ENCODE measurements at regions not wholly inside any gene's neighbourhood (a gene's known extent, or its start where the extent isn't known, plus 50 kb on each side); places are given as distances from the start of the nearest gene placed in this dataset.

DNA sequence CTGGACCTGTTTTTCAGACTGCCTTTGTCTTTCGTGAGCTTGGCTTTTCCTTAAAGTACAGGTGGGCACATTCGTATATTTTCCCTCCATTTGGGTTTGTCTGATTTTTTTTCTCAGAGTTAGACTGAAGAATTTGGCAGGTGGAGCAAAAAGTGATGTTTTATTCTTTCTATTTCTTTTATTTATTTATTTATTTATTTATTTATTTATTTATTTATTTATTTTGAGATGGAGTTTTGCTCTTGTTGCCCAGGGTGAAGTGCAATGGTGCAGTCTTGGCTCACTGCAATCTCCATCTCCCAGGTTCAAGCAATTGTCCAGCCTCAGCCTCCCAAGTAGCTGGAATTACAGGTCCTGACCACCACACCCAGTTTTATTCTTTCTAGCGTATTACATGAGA lies 1805.1 kb upstream of the WWC1 start:
- TF ChIP-seq, protein P1, sequence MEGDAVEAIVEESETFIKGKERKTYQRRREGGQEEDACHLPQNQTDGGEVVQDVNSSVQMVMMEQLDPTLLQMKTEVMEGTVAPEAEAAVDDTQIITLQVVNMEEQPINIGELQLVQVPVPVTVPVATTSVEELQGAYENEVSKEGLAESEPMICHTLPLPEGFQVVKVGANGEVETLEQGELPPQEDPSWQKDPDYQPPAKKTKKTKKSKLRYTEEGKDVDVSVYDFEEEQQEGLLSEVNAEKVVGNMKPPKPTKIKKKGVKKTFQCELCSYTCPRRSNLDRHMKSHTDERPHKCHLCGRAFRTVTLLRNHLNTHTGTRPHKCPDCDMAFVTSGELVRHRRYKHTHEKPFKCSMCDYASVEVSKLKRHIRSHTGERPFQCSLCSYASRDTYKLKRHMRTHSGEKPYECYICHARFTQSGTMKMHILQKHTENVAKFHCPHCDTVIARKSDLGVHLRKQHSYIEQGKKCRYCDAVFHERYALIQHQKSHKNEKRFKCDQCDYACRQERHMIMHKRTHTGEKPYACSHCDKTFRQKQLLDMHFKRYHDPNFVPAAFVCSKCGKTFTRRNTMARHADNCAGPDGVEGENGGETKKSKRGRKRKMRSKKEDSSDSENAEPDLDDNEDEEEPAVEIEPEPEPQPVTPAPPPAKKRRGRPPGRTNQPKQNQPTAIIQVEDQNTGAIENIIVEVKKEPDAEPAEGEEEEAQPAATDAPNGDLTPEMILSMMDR (IDR thresholded peaks at IDR 0.05): no peak
- no peak for TF ChIP-seq POLR2A (IDR thresholded peaks at IDR 0.05)

Measured in transverse colon (tissue), 3 donors.